ENCODE measurements at regions not wholly inside any gene's neighbourhood (a gene's known extent, or its start where the extent isn't known, plus 50 kb on each side); places are given as distances from the start of the nearest gene placed in this dataset.

- Histone ChIP-seq H3K27me3 (no peaks in the 10 kb centered on the region), H3K4me3 (no peak overlapping the region), H3K27ac (no peak overlapping the region), H3K4me1 (no peaks in the 10 kb centered on the region), H3K36me3 (no peaks in the 10 kb centered on the region), H3K9ac (ENCODE audit: low read depth in 2 of 2, low read length in 2 of 2) (no peak overlapping the region), H3K9me3 (no peaks in the 10 kb centered on the region)
- no peak for TF ChIP-seq CTCF (IDR thresholded peaks at IDR 0.05)
- intact Hi-C loops (cut with DNase I): loop anchor here (5.0 kb wide), 1 partner anchor 97 kb away; no protein-coding TSS in a partner anchor
- no peak for DNase-seq
Observed at GRCh38 chr20:19895761-19896160, 121.4 kb upstream of the NAA20 start.

GRCh38 chr20:19897891-19898290 lies 119.3 kb upstream of the NAA20 start:
- no peaks in the 10 kb centered on the region for H3K27me3 ChIP-seq
- no peak overlapping the region for H3K9ac ChIP-seq (ENCODE audit: low read depth in 2 of 2, low read length in 2 of 2)
- no peak overlapping the region for H3K27ac ChIP-seq
- no peak overlapping the region for H3K4me3 ChIP-seq
- DNase-seq: no peak
- no peaks in the 10 kb centered on the region for H3K4me1 ChIP-seq
- TF ChIP-seq CTCF (IDR thresholded peaks at IDR 0.05): no peak
- H3K9me3 ChIP-seq: no peaks in the 10 kb centered on the region
- intact Hi-C loops (cut with DNase I): loop anchor here (5.0 kb wide), 1 partner anchor 94 kb away; no protein-coding TSS in a partner anchor
- H3K36me3 ChIP-seq: no peaks in the 10 kb centered on the region

GRCh38 chr20:19901226-19901625 lies 115.9 kb upstream of the NAA20 start:
- H3K4me3 ChIP-seq: no peak overlapping the region
- intact Hi-C loops (cut with DNase I): no loop called here
- no peak overlapping the region for H3K27ac ChIP-seq
- no peaks in the 10 kb centered on the region for H3K9me3 ChIP-seq
- DNase-seq: no peak
- H3K27me3 ChIP-seq: no peaks in the 10 kb centered on the region
- H3K36me3 ChIP-seq: no peaks in the 10 kb centered on the region
- TF ChIP-seq CTCF (IDR thresholded peaks at IDR 0.05): no peak
- H3K9ac ChIP-seq (ENCODE audit: low read depth in 2 of 2, low read length in 2 of 2): no peak overlapping the region
- H3K4me1 ChIP-seq: no peaks in the 10 kb centered on the region

- Histone ChIP-seq H3K4me1 (no peaks in the 10 kb centered on the region), H3K9ac (ENCODE audit: low read depth in 2 of 2, low read length in 2 of 2) (no peak overlapping the region), H3K9me3 (no peaks in the 10 kb centered on the region), H3K36me3 (no peaks in the 10 kb centered on the region), H3K27ac (peak overlapping the region; percentile 9), H3K4me3 (no peak overlapping the region), H3K27me3 (no peaks in the 10 kb centered on the region)
- DNase-seq: peak; percentile 59
- intact Hi-C loops (cut with DNase I): no loop called here
- no peak for TF ChIP-seq CTCF (IDR thresholded peaks at IDR 0.05)
Observed at GRCh38 chr20:19903168-19903811, 113.9 kb upstream of the NAA20 start.

GRCh38 chr20:19907326-19908056 lies 109.7 kb upstream of the NAA20 start:
- Histone ChIP-seq H3K27me3 (no peaks in the 10 kb centered on the region), H3K27ac (no peak overlapping the region), H3K9ac (ENCODE audit: low read depth in 2 of 2, low read length in 2 of 2) (no peak overlapping the region), H3K4me3 (no peak overlapping the region), H3K36me3 (no peaks in the 10 kb centered on the region), H3K9me3 (no peaks in the 10 kb centered on the region), H3K4me1 (peaks cover 3% of the 10 kb centered on the region)
- no peak for TF ChIP-seq CTCF (IDR thresholded peaks at IDR 0.05)
- intact Hi-C loops (cut with DNase I): no loop called here
- DNase-seq: no peak

Measured in colonic mucosa (tissue), 4 donors.